Astrocyte (in vitro differentiated cells and primary cell): ENCODE measurements at regions not wholly inside any gene's neighbourhood (a gene's known extent, or its start where the extent isn't known, plus 50 kb on each side); places are given as distances from the start of the nearest gene placed in this dataset.

Source experiments
- DNase-seq: peaks from one replicate; pipeline ENCODE4 v3.0.0-alpha.2; 2010; ENCODE audit warnings: low read depth
- FAIRE-seq: peaks from 2 replicates; lab custom pipeline; 2011; peaks lifted over from hg19 to GRCh38; lab: Jason Lieb, UNC
- H2AFZ ChIP-seq: 2 replicates; pipeline ENCODE4 v1.6.0; 2012; ENCODE audit warnings: low read depth, low read length, inconsistent platforms
- H3K27ac ChIP-seq: 2 replicates; pipeline ENCODE4 v1.5.1; 2011; ENCODE audit warnings: low read depth, low read length, inconsistent platforms
- H3K27me3 ChIP-seq: 2 replicates; pipeline ENCODE4 v1.6.0; 2011; ENCODE audit warnings: low read length, inconsistent platforms; ENCODE audit not compliant: insufficient read depth
- H3K36me3 ChIP-seq: 2 replicates; pipeline ENCODE4 v1.5.1; 2011; ENCODE audit warnings: low read length, inconsistent platforms; ENCODE audit not compliant: insufficient read depth
- H3K4me1 ChIP-seq: 2 replicates; pipeline ENCODE4 v1.5.1; 2011; ENCODE audit warnings: low read length, inconsistent platforms; ENCODE audit not compliant: insufficient read depth
- H3K4me2 ChIP-seq: 2 replicates; pipeline ENCODE4 v1.6.0; 2012; ENCODE audit warnings: low read length, inconsistent platforms
- H3K4me3 ChIP-seq: 2 replicates; pipeline ENCODE4 v1.5.1; 2011; ENCODE audit warnings: low read depth, mild to moderate bottlenecking, low read length, inconsistent platforms; ENCODE audit not compliant: insufficient read depth
- H3K79me2 ChIP-seq: 2 replicates; pipeline ENCODE4 v1.6.0; 2012; ENCODE audit warnings: mild to moderate bottlenecking, low read length, inconsistent platforms; ENCODE audit not compliant: insufficient read depth
- H3K9ac ChIP-seq: 2 replicates; pipeline ENCODE4 v1.6.0; 2012; ENCODE audit warnings: mild to moderate bottlenecking, low read length, inconsistent platforms
- H3K9me3 ChIP-seq: 2 replicates; pipeline ENCODE4 v1.5.1; 2012; ENCODE audit warnings: low read depth, mild to moderate bottlenecking, low read length, inconsistent platforms; ENCODE audit not compliant: insufficient read depth
- H4K20me1 ChIP-seq: 2 replicates; pipeline ENCODE4 v1.6.0; 2012; ENCODE audit warnings: low read length, inconsistent platforms; ENCODE audit not compliant: insufficient read depth
- H3K27ac Mint-ChIP-seq: one replicate; pipeline ENCODE4 v1.8.0; 2021; ENCODE audit warnings: mild to moderate bottlenecking, mixed read lengths; ENCODE audit not compliant: unreplicated experiment
- H3K27me3 Mint-ChIP-seq: one replicate; pipeline ENCODE4 v1.8.0; 2021; ENCODE audit warnings: low read depth, mixed read lengths; ENCODE audit not compliant: unreplicated experiment
- H3K36me3 Mint-ChIP-seq: one replicate; pipeline ENCODE4 v1.8.0; 2021; ENCODE audit warnings: low read depth, mixed read lengths; ENCODE audit not compliant: unreplicated experiment
- H3K4me1 Mint-ChIP-seq: one replicate; pipeline ENCODE4 v1.8.0; 2021; ENCODE audit warnings: low read depth, mixed read lengths; ENCODE audit not compliant: unreplicated experiment
- H3K4me3 Mint-ChIP-seq: one replicate; pipeline ENCODE4 v1.8.0; 2021; ENCODE audit warnings: mild to moderate bottlenecking, moderate library complexity, mixed read lengths; ENCODE audit not compliant: unreplicated experiment
- H3K9me3 Mint-ChIP-seq: one replicate; pipeline ENCODE4 v1.8.0; 2021; ENCODE audit warnings: mild to moderate bottlenecking, mixed read lengths; ENCODE audit not compliant: unreplicated experiment
- CTCF ChIP-seq: IDR thresholded peaks from 2 replicates; pipeline ENCODE4 v1.5.1; 2011; ENCODE audit warnings: low read depth, mild to moderate bottlenecking, inconsistent platforms, low read length, moderate library complexity; ENCODE audit not compliant: insufficient read depth
- EZH2 ChIP-seq: IDR thresholded peaks from 2 replicates; pipeline ENCODE4 v1.6.1; 2012; ENCODE audit warnings: mild to moderate bottlenecking, low read length, inconsistent platforms; ENCODE audit not compliant: insufficient read depth

- Histone ChIP-seq H4K20me1 (no peaks in the 10 kb centered on the region), H3K27ac (no peak overlapping the region), H2AFZ (no peak overlapping the region), H3K4me2 (no peak overlapping the region), H3K9ac (no peak overlapping the region), H3K4me3 (no peak overlapping the region), H3K27me3 (no peaks in the 10 kb centered on the region), H3K9me3 (no peaks in the 10 kb centered on the region), H3K4me1 (no peaks in the 10 kb centered on the region), H3K36me3 (no peaks in the 10 kb centered on the region), H3K79me2 (no peaks in the 10 kb centered on the region)
- DNase-seq (no peak), FAIRE-seq (no peak)
- no peaks in the 10 kb centered on the region for H3K9me3 Mint-ChIP-seq
- TF ChIP-seq CTCF = no peak
- no peak for TF ChIP-seq EZH2
- no peak overlapping the region for H3K4me3 Mint-ChIP-seq
- H3K27ac Mint-ChIP-seq = no peak overlapping the region
- peaks cover 2% of the 10 kb centered on the region for H3K4me1 Mint-ChIP-seq
- no peaks in the 10 kb centered on the region for H3K27me3 Mint-ChIP-seq
- H3K36me3 Mint-ChIP-seq = no peaks in the 10 kb centered on the region
These were observed 666.9 kb downstream of the KCNT2 start for GRCh38 chr1:195941314-195941713.

- peaks cover 2% of the 10 kb centered on the region for H3K4me1 Mint-ChIP-seq
- Histone ChIP-seq H3K36me3 (no peaks in the 10 kb centered on the region), H4K20me1 (no peaks in the 10 kb centered on the region), H3K27me3 (no peaks in the 10 kb centered on the region), H3K4me1 (no peaks in the 10 kb centered on the region), H3K4me3 (no peak overlapping the region), H3K9ac (no peak overlapping the region), H2AFZ (no peak overlapping the region), H3K4me2 (no peak overlapping the region), H3K27ac (no peak overlapping the region), H3K79me2 (no peaks in the 10 kb centered on the region), H3K9me3 (no peaks in the 10 kb centered on the region)
- DNase-seq (no peak), FAIRE-seq (no peak)
- no peak overlapping the region for H3K27ac Mint-ChIP-seq
- no peaks in the 10 kb centered on the region for H3K36me3 Mint-ChIP-seq
- H3K9me3 Mint-ChIP-seq = no peaks in the 10 kb centered on the region
- no peak overlapping the region for H3K4me3 Mint-ChIP-seq
- TF ChIP-seq EZH2 (no peak), CTCF (no peak)
- no peaks in the 10 kb centered on the region for H3K27me3 Mint-ChIP-seq
These were observed 668.4 kb downstream of the KCNT2 start for GRCh38 chr1:195939844-195940243.

DNA sequence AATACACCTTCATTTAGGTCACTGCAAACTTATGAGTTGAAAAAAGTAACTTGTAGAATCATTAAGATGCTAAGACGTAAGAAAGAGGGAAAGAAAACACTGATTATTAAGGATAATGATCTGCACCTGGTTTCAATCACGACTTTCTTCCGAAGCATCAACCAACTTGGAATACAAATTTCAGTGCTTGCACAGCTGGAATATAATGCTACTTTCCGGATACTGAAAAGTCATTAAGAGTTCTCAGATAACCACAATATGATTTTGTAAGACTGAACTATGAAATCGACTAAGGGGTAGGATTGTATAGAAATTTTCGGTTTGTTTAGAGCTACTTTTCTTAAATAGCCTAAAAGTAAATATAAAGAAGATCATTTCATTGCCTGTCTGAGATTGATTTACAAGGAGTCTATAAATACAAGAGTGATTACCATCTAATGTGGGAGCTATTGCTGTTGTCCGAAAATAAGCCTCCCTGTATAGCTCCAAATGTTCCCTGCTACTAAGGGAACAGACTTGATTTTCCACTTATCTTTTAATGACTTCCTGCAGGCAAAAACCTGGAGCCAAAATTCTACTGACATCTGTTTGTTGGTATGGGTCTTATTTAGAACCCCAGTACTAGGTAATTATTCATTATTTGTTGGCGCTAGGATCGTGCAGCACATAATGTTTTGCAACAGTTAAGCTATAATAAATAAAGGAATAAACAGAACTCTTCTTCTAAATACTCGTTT is 673.3 kb downstream of the KCNT2 start:
- Histone ChIP-seq H2AFZ (no peak overlapping the region), H3K36me3 (no peaks in the 10 kb centered on the region), H4K20me1 (no peaks in the 10 kb centered on the region), H3K4me1 (no peaks in the 10 kb centered on the region), H3K4me2 (no peak overlapping the region), H3K9ac (no peak overlapping the region), H3K27ac (no peak overlapping the region), H3K9me3 (no peaks in the 10 kb centered on the region), H3K4me3 (no peak overlapping the region), H3K27me3 (no peaks in the 10 kb centered on the region), H3K79me2 (no peaks in the 10 kb centered on the region)
- DNase-seq (no peak), FAIRE-seq (no peak)
- Mint-ChIP-seq H3K36me3 (no peaks in the 10 kb centered on the region), H3K9me3 (no peaks in the 10 kb centered on the region), H3K27ac (no peak overlapping the region), H3K27me3 (no peaks in the 10 kb centered on the region), H3K4me3 (no peak overlapping the region), H3K4me1 (peaks cover 1% of the 10 kb centered on the region)
- TF ChIP-seq EZH2 = no peak
- no peak for TF ChIP-seq CTCF
